ENCODE measurements at regions not wholly inside any gene's neighbourhood (a gene's known extent, or its start where the extent isn't known, plus 50 kb on each side); places are given as distances from the start of the nearest gene placed in this dataset.
A peak's percentile ranks its signal among the peaks of the same experiment; 100 is the strongest.

DNA sequence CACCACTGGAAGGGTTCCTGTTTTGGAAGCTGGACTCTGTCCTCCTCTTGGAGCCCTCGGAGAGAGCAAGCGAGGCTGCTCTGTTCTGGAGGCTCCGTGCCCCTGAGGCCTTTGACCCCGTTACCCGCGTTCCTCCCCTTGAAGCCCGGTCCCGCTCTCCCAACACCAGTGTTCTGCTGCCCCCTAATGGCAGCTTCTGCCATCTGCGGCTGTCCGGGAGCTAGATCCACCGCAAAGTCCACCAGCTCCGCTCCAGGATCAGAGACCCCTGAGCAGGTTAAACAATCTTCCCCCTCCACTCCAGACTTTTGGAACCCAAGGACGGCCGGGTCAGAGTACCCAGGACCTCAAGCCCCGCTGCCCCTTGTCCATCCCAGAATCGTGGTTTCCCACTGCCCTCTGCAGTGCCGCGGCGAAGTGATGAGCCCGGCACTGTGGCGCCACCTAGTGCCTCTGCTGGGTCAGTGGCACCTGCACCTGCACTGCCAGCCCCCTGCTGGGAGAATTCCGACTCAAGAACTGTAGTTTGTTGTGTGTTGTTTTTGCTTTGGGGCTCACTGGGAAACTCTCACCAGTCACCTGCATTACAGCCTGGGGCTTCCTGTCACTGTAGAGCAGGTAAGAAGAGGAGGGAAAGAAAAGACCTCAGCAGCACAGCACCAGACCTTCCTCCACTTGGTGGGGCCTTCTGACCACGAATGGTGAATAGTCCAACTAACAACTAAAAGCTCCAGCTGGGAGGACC is 63.5 kb upstream of the NFASC start:
- no peak overlapping the region for H3K56ac ChIP-seq (ENCODE audit: insufficient read length, low read depth, low read length)
- H2BK15ac ChIP-seq (ENCODE audit: low read depth, low read length) = no peak overlapping the region
- no peak overlapping the region for H4K5ac ChIP-seq (ENCODE audit: insufficient read length, low read depth, low read length)
- H3K27ac ChIP-seq (ENCODE audit: insufficient read length, low read depth, low read length) = no peak overlapping the region
- no peaks in the 10 kb centered on the region for H3K79me1 ChIP-seq (ENCODE audit: insufficient read depth, low read depth, low read length, poor library complexity, severe bottlenecking)
- Mint-ChIP-seq H3K9me3 (no peaks in the 10 kb centered on the region; a peak in 1 of 5 replicates), H3K27me3 (ENCODE audit: low read depth) (peaks cover 19% of the 10 kb centered on the region), H3K4me1 (peaks cover 7 to 8% of the 10 kb centered on the region in 2 experiments), H3K4me3 (peak overlapping the region; percentile 85 to 90), H3K36me3 (ENCODE audit: insufficient read depth in 1 of 3, low read depth in 3 of 3) (no peaks in the 10 kb centered on the region), H3K27ac (peak overlapping the region in 2 of 3 experiments; percentile 75 to 95; a peak in 5 of 7 replicates)
- H2BK20ac ChIP-seq (ENCODE audit: low read depth, low read length, poor library complexity, severe bottlenecking) = no peak overlapping the region
- H3K79me2 ChIP-seq (ENCODE audit: insufficient read depth, low read length) = no peaks in the 10 kb centered on the region
- H3K27me3 ChIP-seq (ENCODE audit: insufficient read depth, low read length) = no peaks in the 10 kb centered on the region
- no peak overlapping the region for H2AFZ ChIP-seq (ENCODE audit: low read length)
- H3K14ac ChIP-seq (ENCODE audit: insufficient read depth, low read length) = no peak overlapping the region
- H3K4ac ChIP-seq (ENCODE audit: low read depth, low read length) = no peak overlapping the region
- H4K91ac ChIP-seq (ENCODE audit: insufficient read length, low read depth, low read length) = no peak overlapping the region
- H2BK120ac ChIP-seq (ENCODE audit: low read depth, low read length, poor library complexity, severe bottlenecking) = no peak overlapping the region
- no peak overlapping the region for H3K18ac ChIP-seq (ENCODE audit: insufficient read length, low read depth, low read length)
- no peak overlapping the region for H2BK12ac ChIP-seq (ENCODE audit: insufficient read length, low read depth, low read length)
- no peak overlapping the region for H2BK5ac ChIP-seq (ENCODE audit: insufficient read length, low read length)
- H2AK5ac ChIP-seq (ENCODE audit: insufficient read length, low read length) = no peak overlapping the region
- H3T11ph ChIP-seq (ENCODE audit: low read length) = no peak overlapping the region
- DNase-seq = peak; percentile 92
- WGBS (ENCODE audit: extremely low coverage, insufficient read length, low lambda C conversion rate) = no CpG with 5 or more reads among the region's 23 CpGs
- no peaks in the 10 kb centered on the region for H3K9me3 ChIP-seq (ENCODE audit: control insufficient read depth, low read depth, low read length)
- H3K23ac ChIP-seq (ENCODE audit: insufficient read length, low read depth, low read length) = no peak overlapping the region
- H4K20me1 ChIP-seq (ENCODE audit: control insufficient read depth, insufficient read depth, insufficient read length) = no peaks in the 10 kb centered on the region
- H3K4me1 ChIP-seq (ENCODE audit: insufficient read depth, low read length) = no peaks in the 10 kb centered on the region
- H3K23me2 ChIP-seq (ENCODE audit: insufficient read length, low read depth, low read length, poor library complexity, severe bottlenecking) = no peaks in the 10 kb centered on the region
- H3K9ac ChIP-seq (ENCODE audit: extremely low read depth, insufficient read length, low read length) = no peak overlapping the region
- peak overlapping the region; percentile 7 for H3K4me2 ChIP-seq (ENCODE audit: insufficient read depth, insufficient read length, low read length)
- H4K8ac ChIP-seq (replicated peaks; ENCODE audit: insufficient read length, low read depth, low read length) = no peak overlapping the region
- peak; percentile 100 for TF ChIP-seq CTCF (conservative IDR thresholded peaks at IDR 0.05)
